HG03060 (cell line): ENCODE measurements at regions not wholly inside any gene's neighbourhood (a gene's known extent, or its start where the extent isn't known, plus 50 kb on each side); places are given as distances from the start of the nearest gene placed in this dataset.
"Not testable (repeated sequence)": the region's sequence is repeated elsewhere in the genome, so short reads cannot be mapped to it uniquely, and the experiment has no call there.

Experiments
- ATAC-seq: cut with Tn5 transposase; IDR thresholded peaks from one replicate; pipeline ENCODE4 v1.9.1; 2021; ENCODE audit warnings: low read depth, moderate number of reproducible peaks; ENCODE audit not compliant: unreplicated experiment

- no peak for ATAC-seq
Observed at GRCh38 chr3:86797946-86798345, 193.0 kb downstream of the VGLL3 start.

GRCh38 chr3:86794361-86795065 is 196.4 kb downstream of the VGLL3 start:
- no peak for ATAC-seq

- no peak for ATAC-seq
Observed at GRCh38 chr3:86793786-86794185, 197.2 kb downstream of the VGLL3 start.

- no peak for ATAC-seq
Observed at GRCh38 chr3:86792316-86792715, 198.6 kb downstream of the VGLL3 start.

- no peak for ATAC-seq
Observed at GRCh38 chr3:86790884-86791549, 199.9 kb downstream of the VGLL3 start.

GRCh38 chr3:86788371-86788770 is 202.6 kb downstream of the VGLL3 start:
- no peak for ATAC-seq

- ATAC-seq, result no peak
Observed at GRCh38 chr3:86787091-86787490, 203.9 kb downstream of the VGLL3 start.

- ATAC-seq, result no peak
Observed at GRCh38 chr3:86785386-86785785, 205.6 kb downstream of the VGLL3 start.

- ATAC-seq, result no peak
Observed at GRCh38 chr3:86782866-86783265, 208.1 kb downstream of the VGLL3 start.

GRCh38 chr3:86782286-86782685 is 208.7 kb downstream of the VGLL3 start:
- no peak for ATAC-seq

- no peak for ATAC-seq
Observed at GRCh38 chr3:86774082-86774691, 216.8 kb downstream of the VGLL3 start.

- no peak for ATAC-seq
Observed at GRCh38 chr3:86772699-86773098, 218.2 kb downstream of the VGLL3 start.

GRCh38 chr3:86771741-86772512 is 219.0 kb downstream of the VGLL3 start:
- no peak for ATAC-seq

GRCh38 chr3:86766331-86766730 is 224.6 kb downstream of the VGLL3 start:
- no peak for ATAC-seq

GRCh38 chr3:86757322-86758179 is 233.4 kb downstream of the VGLL3 start:
- ATAC-seq, result not testable (repeated sequence)

GRCh38 chr3:86748015-86748414 is 242.9 kb downstream of the VGLL3 start:
- no peak for ATAC-seq

GRCh38 chr3:86744051-86744450 is 246.9 kb downstream of the VGLL3 start:
- no peak for ATAC-seq

GRCh38 chr3:86743233-86743632 is 247.7 kb downstream of the VGLL3 start:
- no peak for ATAC-seq

GRCh38 chr3:86740751-86741150 is 250.2 kb downstream of the VGLL3 start:
- ATAC-seq, result no peak

- no peak for ATAC-seq
Observed at GRCh38 chr3:86739244-86739643, 251.7 kb downstream of the VGLL3 start.
